Ascending aorta (tissue), 2 donors: ENCODE measurements at regions not wholly inside any gene's neighbourhood (a gene's known extent, or its start where the extent isn't known, plus 50 kb on each side); places are given as distances from the start of the nearest gene placed in this dataset.

ENCODE experiments used
- DNase-seq, 2 donors: peaks; one replicate each; pipeline ENCODE4 v3.0.0-alpha.2; 2019; ENCODE audit warnings: low spot score in 2 of 2
- H3K27ac ChIP-seq, 2 donors: fragments of 200-600 bp; sonication (generic); one replicate each; pipeline ENCODE4 v1.5.1; 2016 to 2017; ENCODE audit warnings: mild to moderate bottlenecking in 1 of 2
- H3K27me3 ChIP-seq: fragments of 200-600 bp; sonication (generic); one replicate; pipeline ENCODE4 v1.5.1; 2017
- H3K36me3 ChIP-seq, 2 donors: fragments of 200-600 bp; sonication (generic); one replicate each; pipeline ENCODE4 v1.5.1; 2016
- H3K4me1 ChIP-seq, 2 donors: fragments of 200-600 bp; sonication (generic); one replicate each; pipeline ENCODE4 v1.5.1; 2016 to 2017; ENCODE audit warnings: mild to moderate bottlenecking in 1 of 2
- H3K4me3 ChIP-seq, 2 donors: fragments of 200-600 bp; sonication (generic); one replicate each; pipeline ENCODE4 v1.5.1; 2016 to 2017; ENCODE audit warnings: mild to moderate bottlenecking in 1 of 2
- H3K9me3 ChIP-seq, 2 donors: fragments of 200-600 bp; sonication (generic); one replicate each; pipeline ENCODE4 v1.5.1; 2016
- CTCF ChIP-seq, 3 experiments: fragments of 200-600 bp in 2 of 3; fragments of 450-650 bp in 1 of 3; sonication (generic) in 2 of 3; IDR thresholded peaks; one replicate each; pipeline ENCODE4 v1.5.1; 2016 to 2019; ENCODE audit warnings: antibody characterized with exemption in 3 of 3, mild to moderate bottlenecking in 1 of 3, moderate library complexity in 1 of 3
- intact Hi-C: fragments of 100-400 bp; cut with DNase I; formaldehyde crosslinking; loops from one replicate; pipeline ENCODE4 v1.15.1; 2023

- Histone ChIP-seq H3K4me1 (no peaks in the 10 kb centered on the region), H3K27me3 (no peaks in the 10 kb centered on the region), H3K36me3 (no peaks in the 10 kb centered on the region), H3K9me3 (no peaks in the 10 kb centered on the region), H3K4me3 (no peak overlapping the region), H3K27ac (no peak overlapping the region)
- TF ChIP-seq CTCF (IDR thresholded peaks at IDR 0.05): no peak
- intact Hi-C loops: no loop called here
- DNase-seq: no peak
Measured at GRCh38 chr14:34270361-34270760, 191.7 kb downstream of the SPTSSA start.

GRCh38 chr14:34266344-34266743 is 195.7 kb downstream of the SPTSSA start:
- Histone ChIP-seq H3K4me1 (no peaks in the 10 kb centered on the region), H3K27ac (no peak overlapping the region), H3K4me3 (no peak overlapping the region), H3K36me3 (no peaks in the 10 kb centered on the region), H3K27me3 (no peaks in the 10 kb centered on the region), H3K9me3 (no peaks in the 10 kb centered on the region)
- no peak for TF ChIP-seq CTCF (IDR thresholded peaks at IDR 0.05)
- DNase-seq: no peak
- intact Hi-C loops: no loop called here

GRCh38 chr14:34262127-34262910 is 199.7 kb downstream of the SPTSSA start:
- no peaks in the 10 kb centered on the region for H3K9me3 ChIP-seq
- no peak overlapping the region for H3K27ac ChIP-seq
- no peaks in the 10 kb centered on the region for H3K36me3 ChIP-seq
- no peaks in the 10 kb centered on the region for H3K27me3 ChIP-seq
- no peak overlapping the region for H3K4me3 ChIP-seq
- intact Hi-C loops: no loop called here
- TF ChIP-seq CTCF (IDR thresholded peaks at IDR 0.05): no peak
- H3K4me1 ChIP-seq: no peaks in the 10 kb centered on the region
- DNase-seq: no peak

- intact Hi-C loops: no loop called here
- Histone ChIP-seq H3K4me1 (no peaks in the 10 kb centered on the region), H3K27ac (no peak overlapping the region), H3K27me3 (no peaks in the 10 kb centered on the region), H3K36me3 (no peaks in the 10 kb centered on the region), H3K9me3 (no peaks in the 10 kb centered on the region), H3K4me3 (no peak overlapping the region)
- TF ChIP-seq CTCF (IDR thresholded peaks at IDR 0.05): no peak
- no peak for DNase-seq
Measured at GRCh38 chr14:34259996-34260395, 202.0 kb downstream of the SPTSSA start.

- H3K27ac ChIP-seq: no peak overlapping the region
- no peak for TF ChIP-seq CTCF (IDR thresholded peaks at IDR 0.05)
- H3K27me3 ChIP-seq: no peaks in the 10 kb centered on the region
- H3K36me3 ChIP-seq: no peaks in the 10 kb centered on the region
- no peaks in the 10 kb centered on the region for H3K4me1 ChIP-seq
- H3K9me3 ChIP-seq: no peaks in the 10 kb centered on the region
- intact Hi-C loops: no loop called here
- H3K4me3 ChIP-seq: no peak overlapping the region
- DNase-seq: no peak
Measured at GRCh38 chr14:34258318-34258717, 203.7 kb downstream of the SPTSSA start.

GRCh38 chr14:34257505-34257904 is 204.5 kb downstream of the SPTSSA start:
- no peak for TF ChIP-seq CTCF (IDR thresholded peaks at IDR 0.05)
- H3K27ac ChIP-seq: no peak overlapping the region

More at GRCh38 chr14:34257505-34257904, 204.5 kb downstream of the SPTSSA start:
- Histone ChIP-seq H3K27me3 (no peaks in the 10 kb centered on the region), H3K4me3 (no peak overlapping the region), H3K36me3 (no peaks in the 10 kb centered on the region), H3K9me3 (no peaks in the 10 kb centered on the region), H3K4me1 (no peaks in the 10 kb centered on the region)
- intact Hi-C loops: no loop called here
- no peak for DNase-seq
